Esophagus mucosa (tissue), 1 donor: ENCODE measurements at regions not wholly inside any gene's neighbourhood (a gene's known extent, or its start where the extent isn't known, plus 50 kb on each side); places are given as distances from the start of the nearest gene placed in this dataset.

Experiments
- ATAC-seq: fragments of 200-7000 bp; cut with Tn5 transposase; one replicate; pipeline ENCODE4 v1.9.1; 2020
- donor health status: DM: yes; HTN: yes; CAD: no.

DNA sequence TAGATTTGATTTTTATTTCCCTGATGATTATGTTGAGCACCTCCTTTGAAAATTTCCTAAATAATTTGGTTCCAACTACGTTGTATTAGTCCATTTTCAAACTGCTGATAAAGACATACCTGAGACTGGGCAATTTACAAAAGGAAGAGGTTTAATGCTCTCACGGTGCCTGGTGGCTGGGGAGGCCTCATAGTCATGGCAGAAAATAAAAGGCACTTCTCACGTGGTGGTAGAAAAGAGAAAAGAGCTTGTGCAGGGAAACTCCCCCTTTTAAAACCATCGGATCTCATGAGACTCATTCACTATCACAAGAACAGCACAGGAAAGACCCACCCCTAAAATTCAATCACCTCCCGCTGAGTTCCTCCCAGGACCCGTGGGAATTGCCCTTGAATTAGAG is 372.3 kb downstream of the RPL10L start:
- no peak for ATAC-seq

DNA sequence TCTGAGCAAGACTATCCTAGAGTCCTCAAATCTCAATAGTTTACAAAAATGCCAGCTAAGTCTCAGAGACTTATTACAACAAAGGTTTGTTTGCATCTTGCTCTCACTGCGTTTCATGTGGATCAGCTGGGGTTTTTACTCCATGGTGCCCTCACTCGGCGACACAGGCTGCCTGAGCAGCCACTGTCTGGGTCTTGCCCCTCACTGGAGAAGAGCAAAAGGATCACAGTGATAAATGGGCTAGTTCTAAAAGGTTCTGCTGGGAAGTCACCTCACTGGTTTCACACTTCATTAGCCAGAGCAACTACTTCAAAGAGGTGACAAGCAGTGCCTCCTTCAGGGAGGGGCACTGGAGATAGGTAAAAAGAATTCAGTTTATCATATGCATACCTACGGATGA is 392.0 kb downstream of the RPL10L start:
- ATAC-seq = no peak

DNA sequence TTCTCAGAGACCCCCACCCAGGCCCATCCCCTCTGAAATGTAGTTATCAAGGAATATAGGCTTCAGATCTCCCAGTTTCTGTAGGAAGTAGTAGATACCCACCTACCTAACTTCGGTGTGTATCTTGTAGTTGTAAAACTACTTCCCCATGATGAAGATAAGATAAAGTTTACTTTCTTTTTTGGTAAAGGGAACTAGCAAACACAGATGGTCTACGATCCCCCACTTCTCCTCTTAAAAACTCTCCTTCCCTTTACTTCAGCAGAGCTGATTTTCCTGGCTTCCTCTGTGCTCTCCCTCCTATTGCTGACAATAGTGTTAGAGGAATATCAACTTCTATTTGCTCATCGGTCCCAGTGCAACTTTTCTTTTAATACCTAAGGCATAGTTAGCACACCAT is 395.2 kb downstream of the RPL10L start:
- ATAC-seq = no peak

DNA sequence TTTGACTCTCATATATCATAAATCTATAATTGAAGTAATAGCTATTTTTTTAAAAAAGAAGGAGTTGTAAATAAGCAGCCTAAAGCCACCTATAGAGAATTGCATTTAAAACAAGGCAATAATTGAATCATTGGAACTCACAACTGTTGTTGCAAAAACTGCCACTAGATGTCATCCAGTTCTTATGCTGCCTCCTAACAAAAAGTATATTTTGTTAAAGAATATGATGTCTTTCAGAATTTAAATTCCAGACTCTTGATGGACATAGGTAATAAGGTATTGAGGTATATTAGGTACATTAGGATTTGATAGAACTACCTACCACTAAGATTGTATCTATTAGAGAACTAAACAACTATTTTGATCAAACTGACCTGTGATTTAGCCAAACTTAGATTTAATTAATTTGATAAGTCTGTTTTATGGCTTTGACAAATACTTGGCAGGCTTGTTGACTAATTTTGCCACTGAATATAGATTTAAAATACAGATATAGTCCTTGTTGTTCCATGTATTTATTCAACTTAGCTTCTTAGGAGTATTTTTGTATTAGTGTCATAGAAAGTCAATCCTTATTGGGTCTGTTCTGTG is 401.4 kb downstream of the RPL10L start:
- no peak for ATAC-seq

DNA sequence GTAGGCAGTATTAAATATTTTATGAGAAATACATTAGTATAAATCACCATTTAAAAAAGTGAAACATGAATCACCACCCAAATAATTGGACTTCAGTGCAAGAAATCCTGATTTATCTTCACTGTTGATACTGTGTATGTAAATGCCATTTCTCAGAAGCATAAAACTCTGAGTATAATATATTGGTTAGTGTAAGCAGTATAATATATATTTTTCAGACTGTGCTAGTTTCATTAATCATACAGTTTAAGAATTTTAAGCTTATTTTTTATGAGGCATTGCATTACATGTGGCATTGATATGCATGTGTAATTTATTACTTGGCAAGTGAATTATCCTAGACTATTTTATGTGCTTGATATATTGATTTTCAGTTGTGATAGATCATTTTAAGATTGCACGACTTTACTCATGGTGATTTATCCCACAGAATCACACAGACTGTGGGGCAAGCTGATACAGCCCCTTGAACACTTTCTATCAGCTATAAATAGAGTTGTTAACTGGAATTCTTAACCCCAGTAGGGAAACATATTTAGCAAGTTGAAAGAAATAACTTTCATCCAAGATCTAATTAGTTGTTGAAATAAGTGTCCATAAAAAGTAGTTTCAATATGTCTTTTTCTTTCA is 403.5 kb downstream of the RPL10L start:
- ATAC-seq = no peak

DNA sequence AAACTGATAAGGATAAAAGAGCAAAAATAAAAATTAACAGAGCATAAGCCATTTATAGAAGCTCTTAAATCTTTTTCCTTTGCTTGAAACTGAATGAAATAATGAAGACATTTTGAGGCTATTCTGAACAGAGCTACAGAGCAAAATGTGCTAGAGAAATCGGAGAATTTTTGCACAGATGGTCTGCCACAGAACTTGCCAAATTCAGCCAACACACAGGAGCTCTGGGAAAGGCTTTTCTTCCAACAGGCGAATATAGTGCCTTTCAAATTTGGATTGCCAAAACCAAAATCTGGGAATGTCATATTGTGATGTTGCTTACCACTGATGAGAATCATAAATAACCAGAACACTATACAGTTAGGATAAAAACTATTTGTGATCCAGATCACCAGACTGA is 406.3 kb downstream of the RPL10L start:
- no peak for ATAC-seq

DNA sequence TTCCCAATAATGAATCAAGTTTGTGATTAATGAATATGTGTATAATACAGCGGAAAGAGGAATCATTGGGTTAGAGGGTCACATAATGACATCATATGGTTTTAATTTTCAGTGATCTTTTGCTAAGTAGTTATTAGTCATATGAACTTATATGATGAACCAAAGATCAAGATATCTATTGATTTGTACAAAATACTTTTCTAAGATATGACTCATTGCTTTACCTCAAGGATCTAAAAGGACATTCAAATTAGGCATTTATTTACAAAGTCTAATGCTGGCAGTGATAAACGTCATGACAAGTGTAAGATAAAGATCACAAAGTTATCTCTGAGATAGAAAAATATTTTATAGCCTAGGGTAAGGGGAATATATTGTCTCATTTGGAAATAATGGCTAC is 417.8 kb downstream of the RPL10L start:
- no peak for ATAC-seq

DNA sequence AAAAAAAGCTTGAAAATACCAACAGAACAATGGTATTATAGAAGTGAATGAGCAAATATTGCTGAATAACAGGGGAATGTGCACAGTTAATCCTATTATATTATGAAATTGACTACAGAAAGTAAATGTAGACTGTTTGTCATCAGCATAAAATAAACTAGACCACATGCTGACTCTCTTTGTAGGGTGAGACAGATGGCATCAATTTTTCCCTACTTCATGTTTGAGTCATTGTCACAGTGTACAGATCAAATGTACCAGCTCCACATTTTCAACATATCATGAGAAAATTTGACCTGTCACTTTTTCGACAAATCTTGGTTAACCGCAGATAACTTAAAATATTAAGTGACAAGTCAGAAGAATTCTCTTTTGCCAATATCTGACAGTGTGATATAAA is 421.0 kb downstream of the RPL10L start:
- no peak for ATAC-seq

DNA sequence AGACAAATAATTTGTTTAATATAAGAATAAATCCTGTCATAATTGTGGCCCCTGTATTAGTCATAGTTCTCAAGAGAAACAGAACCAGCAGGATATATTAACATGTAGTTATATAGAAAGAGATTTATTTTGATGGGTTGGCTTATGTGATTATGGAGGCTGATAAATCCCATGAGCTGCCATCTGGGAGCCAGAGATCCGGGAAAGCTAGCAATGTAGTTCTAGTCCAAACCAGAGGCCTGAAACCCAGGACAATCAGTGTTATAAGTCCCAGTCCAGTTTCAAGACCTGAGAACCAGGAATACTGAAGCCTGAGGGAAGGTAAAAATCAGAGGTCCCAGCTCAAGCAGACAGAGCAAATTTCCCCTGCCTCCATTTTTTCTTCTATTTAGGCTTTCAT is 435.8 kb downstream of the RPL10L start:
- ATAC-seq = no peak

DNA sequence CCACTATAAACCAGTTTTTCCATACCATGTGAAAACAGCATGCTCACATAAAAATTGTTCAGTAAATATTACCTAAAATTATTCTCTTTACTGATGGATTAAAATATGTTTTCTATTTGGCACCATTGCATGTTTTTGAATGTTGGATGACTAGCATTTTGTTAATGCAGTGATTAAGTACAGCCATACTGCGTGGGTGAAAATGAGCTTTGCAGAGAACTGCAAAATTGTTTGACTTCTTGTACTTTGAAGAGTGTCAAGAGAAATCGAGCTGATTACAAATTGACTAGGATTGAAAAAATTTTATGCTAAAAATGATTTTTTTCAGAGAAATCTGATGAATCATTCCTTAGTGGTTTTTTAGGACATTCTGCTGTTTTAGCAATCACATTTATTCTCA is 452.9 kb downstream of the RPL10L start:
- no peak for ATAC-seq

DNA sequence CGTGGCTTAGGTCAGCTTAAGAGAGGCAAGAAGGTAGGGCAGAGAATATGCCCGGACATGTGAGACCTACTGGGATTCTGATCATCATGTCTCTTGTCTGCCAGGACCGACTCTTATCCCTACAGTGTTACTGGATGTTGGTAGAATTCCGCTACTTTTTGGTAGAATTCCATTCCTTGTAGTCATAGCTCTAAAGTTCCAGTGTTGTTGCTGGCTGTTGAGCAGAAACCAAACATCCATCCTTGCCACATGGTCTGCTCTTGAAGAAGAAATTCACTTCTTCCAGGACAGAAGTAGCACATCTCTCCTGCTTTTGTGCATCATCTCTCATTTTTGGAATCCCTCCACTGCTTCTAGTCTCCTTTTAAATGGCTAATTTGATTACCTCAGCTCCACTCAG is 453.7 kb downstream of the RPL10L start:
- ATAC-seq = no peak
